ENCODE measurements at regions not wholly inside any gene's neighbourhood (a gene's known extent, or its start where the extent isn't known, plus 50 kb on each side); places are given as distances from the start of the nearest gene placed in this dataset.

- no peak for DNase-seq
Observed at GRCh38 chr16:63577891-63578290, 1541.7 kb upstream of the CDH8 start.

GRCh38 chr16:63575041-63575440 is 1538.8 kb upstream of the CDH8 start:
- DNase-seq = no peak

- no peak for DNase-seq
Observed at GRCh38 chr16:63568164-63568563, 1531.9 kb upstream of the CDH8 start.

- no peak for DNase-seq
Observed at GRCh38 chr16:63563819-63564505, 1527.7 kb upstream of the CDH8 start.

DNA sequence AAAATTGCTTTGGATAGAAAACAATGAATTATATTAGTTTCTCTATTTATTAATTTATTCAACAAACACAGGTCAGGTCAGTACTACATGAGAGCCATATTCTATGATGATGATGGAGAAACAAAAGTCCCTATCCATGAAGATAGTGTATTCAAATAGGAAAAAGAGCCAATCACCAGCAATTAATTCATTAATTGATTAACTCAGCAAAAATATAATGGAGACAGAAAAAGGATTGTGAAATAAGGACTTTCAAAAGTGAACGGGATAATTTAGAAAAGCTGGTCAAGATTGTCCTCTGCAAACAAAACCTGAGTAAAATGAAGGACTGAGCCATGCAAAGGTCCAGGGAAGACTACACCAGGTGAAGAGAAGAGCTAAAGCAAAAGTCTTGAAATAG is 1517.7 kb upstream of the CDH8 start:
- DNase-seq = no peak

DNA sequence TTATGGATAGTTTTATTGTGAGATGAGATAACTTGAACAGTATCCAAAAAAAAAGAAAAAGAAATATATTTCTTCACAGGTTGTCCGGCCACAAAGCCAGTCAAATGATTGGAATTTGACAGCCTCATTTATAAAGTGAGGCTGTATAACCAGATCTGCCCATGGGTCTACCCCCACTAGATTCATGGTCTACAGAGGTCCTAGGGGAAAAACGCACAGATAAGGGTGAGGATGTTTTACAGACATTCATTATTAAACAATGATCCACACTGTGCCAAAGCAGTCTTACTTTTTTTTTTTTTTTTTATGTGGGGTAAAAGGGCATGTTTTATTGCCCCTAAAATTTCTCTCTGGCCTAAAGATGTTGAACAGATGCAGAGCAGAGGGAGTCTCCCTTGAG is 1503.0 kb upstream of the CDH8 start:
- no peak for DNase-seq

GRCh38 chr16:63530974-63531373 is 1494.7 kb upstream of the CDH8 start:
- no peak for DNase-seq

DNA sequence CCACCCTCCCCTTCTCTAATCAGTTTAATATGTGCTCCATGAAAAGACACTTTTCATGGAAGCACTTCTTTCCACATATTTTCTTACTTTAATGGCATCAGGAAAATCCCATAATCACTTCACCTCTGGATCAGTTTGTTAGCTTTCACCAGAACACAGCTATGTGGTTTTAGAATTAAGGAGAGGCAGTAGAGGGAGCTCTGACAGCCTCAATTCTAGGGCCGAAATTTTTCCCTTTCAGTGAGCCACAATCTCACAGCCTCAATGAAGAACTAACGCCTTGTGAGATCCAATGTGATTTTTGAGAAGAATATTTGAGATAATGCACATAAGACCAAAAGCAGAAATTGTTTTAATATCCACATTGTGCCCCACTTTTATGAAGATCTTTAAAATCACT is 1494.0 kb upstream of the CDH8 start:
- DNase-seq = peak in 1 of 2 experiments; percentile 1

DNA sequence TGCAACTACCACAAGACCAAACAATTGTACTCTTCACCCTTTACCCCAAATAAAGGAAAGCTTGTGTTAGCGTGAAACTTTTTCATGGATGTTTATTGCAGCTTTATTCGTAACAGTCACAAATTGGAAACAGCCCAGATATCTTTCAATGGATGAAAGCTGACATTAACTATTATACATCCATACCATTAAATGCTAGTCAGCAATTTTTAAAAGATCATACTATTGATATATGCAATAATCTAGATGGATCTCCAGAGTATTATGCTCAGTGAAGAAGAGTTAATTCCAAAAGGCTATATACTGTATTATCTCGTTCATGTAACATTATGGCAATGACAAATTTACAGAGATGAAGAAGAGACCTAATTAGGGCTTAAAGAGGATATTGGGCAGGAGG is 1491.2 kb upstream of the CDH8 start:
- no peak for DNase-seq

DNA sequence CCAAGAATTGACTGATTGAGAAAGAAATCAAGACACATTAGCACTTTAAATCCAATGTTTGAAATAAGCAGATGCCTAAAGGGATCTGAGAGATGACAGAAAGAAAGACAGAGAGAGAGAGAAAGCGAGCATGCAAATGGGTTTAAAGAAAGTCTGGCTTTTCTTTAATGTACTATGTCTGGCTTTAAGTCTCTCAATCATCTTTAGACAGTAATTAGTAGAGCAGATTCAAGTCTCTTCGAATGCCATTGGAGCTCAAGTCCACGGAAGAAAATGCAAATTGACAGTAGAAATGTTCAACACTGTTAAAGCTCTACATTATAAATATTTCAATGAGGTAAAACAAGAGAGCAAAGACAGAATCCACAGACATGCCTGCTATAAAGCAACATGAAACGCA is 1480.2 kb upstream of the CDH8 start:
- DNase-seq = no peak

- DNase-seq = no peak
Observed at GRCh38 chr16:63512910-63513309, 1476.7 kb upstream of the CDH8 start.

DNA sequence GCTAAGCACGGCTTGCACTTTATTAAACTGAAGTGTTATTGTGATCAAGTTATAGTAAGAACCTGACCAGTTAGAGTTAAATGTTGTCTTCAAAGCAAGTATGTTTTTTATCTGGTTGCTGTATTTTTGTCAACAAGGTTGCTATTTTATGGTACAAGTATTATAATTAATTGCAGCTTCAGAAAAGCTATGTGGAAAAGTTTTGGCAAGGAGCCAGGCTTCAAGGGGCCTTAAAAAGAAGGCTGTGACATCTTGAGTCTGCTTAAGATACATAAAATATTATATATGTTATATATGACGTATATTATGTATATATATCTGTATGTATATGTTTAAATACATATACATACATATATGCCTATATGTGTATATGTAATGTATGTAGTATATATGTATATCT is 1461.2 kb upstream of the CDH8 start:
- no peak for DNase-seq

DNA sequence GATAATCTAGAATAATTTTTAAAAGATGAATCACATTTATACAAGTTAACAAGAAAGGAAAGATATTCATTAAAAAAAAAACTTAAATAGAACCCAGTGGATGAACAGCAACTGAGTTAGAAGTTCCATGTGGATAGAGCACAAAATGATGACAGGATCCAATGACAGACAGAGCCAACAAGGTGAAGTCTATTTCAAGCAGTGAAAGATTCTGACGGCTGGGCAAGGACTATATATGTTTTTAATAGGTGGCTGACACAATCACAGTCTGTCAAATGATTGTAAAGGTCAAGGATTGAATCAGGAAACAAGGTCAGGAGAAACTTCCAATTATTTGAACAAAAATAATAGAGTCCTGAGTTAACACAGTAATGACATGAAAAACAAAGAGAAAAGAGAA is 1460.0 kb upstream of the CDH8 start:
- DNase-seq = no peak

DNA sequence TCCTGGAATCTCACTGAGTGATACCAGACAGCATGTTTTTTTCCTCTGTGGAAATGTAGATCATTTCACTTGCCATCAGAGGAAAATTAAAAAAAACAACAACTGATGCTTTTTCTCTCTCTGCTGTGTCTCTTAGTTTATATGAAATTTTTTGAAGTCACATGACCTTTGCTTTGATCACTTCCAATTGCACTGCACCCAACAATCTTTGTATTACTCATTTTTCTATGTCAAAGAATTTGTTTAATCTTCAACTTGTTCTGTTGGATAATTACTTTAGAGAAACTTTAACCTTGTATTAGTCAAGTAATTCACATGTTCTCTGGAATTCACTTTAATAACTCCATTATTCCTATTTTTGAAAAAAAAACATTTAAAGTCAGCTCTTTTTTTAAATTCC is 1452.7 kb upstream of the CDH8 start:
- no peak for DNase-seq

GRCh38 chr16:63481060-63481459 is 1444.8 kb upstream of the CDH8 start:
- DNase-seq = no peak

GRCh38 chr16:63473725-63474124 is 1437.5 kb upstream of the CDH8 start:
- DNase-seq = no peak

DNA sequence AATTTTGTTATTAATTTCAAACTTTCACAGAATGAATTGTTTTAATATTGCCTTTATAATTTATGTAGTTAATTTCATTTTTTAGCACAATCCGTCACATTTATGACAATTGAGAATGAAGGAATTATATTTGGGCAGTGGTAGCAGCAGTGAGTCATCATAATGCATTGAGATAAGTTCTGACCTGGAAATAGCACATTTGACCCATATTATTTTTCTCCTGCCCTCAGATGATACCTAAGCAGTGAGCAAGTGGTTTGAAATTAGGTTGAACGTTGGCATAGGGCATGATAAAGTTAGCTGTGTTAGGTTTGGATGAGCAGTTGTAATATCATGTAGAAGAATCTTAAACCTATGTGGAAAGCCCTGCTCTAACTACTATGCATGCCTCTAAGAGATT is 1431.3 kb upstream of the CDH8 start:
- no peak for DNase-seq

DNA sequence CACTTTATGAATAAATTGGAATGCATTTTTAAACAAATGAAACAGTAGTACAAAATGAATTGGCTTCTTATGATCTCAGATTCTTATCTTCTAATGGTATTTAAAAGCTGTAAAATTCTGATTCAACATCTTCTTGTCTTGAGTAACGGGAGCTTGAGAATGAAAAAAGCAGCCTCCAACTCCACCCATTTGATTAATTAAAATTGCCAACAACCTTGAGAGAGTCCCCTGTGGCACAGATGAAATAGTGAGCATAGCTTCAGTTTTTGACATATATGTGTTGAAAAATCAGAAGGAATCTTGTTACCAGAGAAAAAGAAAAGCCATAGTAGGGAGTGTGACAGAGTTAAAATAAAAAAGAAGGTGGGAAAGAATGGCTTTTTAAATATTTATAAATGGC is 1426.1 kb upstream of the CDH8 start:
- DNase-seq = no peak

DNA sequence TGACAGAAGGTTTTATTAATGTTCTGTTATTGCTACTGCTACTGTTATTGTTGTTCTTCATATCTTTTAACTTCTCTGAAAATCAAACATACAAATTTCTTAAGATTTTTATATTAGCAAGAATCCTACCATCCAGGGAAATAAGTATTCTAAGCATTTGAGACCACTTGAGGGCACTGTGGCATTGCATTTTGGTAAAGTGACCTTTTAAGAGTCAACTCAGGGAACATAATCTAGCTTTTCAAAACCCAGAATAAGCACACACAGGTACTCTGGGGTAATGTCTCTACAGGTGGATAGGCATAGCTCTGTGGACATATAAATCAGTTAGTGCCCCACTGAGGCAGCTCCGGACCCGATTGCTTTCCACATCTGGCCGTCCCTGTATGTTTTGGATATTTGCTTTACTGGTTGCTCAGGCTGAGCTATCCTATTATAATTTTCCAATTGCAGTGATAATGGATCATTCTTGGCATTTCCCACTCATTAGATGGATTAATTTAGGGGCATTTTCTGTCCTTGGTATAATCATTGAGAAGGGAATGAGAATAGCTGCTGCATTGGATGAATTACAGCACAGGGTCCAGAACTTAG is 1425.1 kb upstream of the CDH8 start:
- DNase-seq = peak; percentile 57 to 73

GRCh38 chr16:63458846-63459245 is 1422.6 kb upstream of the CDH8 start:
- DNase-seq = no peak

GRCh38 chr16:63457869-63458268 is 1421.6 kb upstream of the CDH8 start:
- no peak for DNase-seq

- no peak for DNase-seq
Observed at GRCh38 chr16:63453261-63453660, 1417.0 kb upstream of the CDH8 start.

- DNase-seq = peak; percentile 1 to 26
Observed at GRCh38 chr16:63447121-63447520, 1410.9 kb upstream of the CDH8 start.

DNA sequence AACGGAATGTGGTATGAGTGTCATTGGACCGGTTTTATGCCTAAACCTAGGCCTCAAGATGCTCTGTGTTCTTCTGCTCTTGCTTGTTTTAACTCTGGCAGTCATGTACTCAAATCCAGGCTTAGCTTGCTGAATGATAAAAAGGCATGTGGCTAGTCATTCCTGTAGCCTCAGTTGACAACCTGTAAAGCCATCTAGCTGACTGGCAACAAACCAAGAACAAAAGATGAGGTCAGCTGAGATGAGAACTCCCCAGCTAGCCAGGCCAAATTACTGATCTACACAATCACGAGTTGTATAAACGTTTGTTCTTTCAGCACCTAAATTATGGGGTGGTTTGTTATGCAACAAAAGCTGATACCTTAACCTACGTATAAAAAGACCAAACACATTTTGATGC is 1406.0 kb upstream of the CDH8 start:
- no peak for DNase-seq

DNA sequence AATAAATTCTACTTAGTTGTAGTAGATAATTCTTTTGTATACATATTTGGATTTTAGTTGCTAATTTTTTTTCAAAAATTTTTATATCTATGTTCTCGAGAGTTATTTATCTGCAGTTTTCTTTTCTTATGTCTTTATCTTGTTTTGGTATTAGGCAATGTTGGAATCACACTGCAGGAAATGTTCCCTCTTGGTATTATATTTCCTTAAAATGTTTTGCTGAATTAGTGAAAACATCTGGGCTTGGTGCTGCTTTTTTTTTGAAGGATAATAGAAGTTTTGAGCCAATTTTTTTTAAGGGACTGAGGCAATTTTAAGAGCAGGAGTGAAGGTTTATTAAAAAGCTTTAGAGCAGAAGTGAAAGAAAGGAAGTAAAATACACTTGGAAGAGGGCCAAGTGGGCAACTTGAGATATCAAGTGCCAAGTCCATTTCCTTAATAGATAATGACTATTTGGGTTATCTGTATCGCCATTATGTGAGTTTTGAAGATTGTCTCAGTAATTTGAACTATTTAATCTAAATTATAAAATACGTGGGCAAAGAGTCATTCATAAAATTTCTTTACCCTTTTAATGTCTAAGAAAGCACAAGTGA is 1390.1 kb upstream of the CDH8 start:
- DNase-seq = no peak
